GM21381 (cell line): ENCODE measurements at regions not wholly inside any gene's neighbourhood (a gene's known extent, or its start where the extent isn't known, plus 50 kb on each side); places are given as distances from the start of the nearest gene placed in this dataset.
"Not testable (repeated sequence)": the region's sequence is repeated elsewhere in the genome, so short reads cannot be mapped to it uniquely, and the experiment has no call there.

ENCODE experiments used
- ATAC-seq: cut with Tn5 transposase; IDR thresholded peaks from one replicate; pipeline ENCODE4 v1.9.1; 2021; ENCODE audit warnings: mild to moderate bottlenecking, moderate library complexity; ENCODE audit not compliant: unreplicated experiment

DNA sequence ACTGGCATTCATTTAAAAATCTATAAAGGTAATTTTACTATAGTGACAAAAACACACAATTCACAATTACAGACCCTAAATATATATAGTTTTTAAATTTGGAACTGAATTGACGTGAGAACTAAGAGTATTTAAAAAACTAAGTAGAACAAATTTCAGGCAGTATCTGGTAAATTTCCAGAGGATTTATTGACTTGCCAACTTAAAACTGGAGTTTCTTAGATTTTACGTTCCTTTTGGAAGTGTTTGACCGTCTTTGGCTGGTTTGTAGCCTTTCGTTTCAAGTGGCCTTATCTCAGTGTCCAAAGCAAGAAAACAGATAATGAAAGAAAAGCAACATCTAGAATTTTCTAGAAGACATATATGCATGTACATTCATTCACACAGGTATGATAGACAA is 234.4 kb upstream of the VLDLR start:
- no peak for ATAC-seq

DNA sequence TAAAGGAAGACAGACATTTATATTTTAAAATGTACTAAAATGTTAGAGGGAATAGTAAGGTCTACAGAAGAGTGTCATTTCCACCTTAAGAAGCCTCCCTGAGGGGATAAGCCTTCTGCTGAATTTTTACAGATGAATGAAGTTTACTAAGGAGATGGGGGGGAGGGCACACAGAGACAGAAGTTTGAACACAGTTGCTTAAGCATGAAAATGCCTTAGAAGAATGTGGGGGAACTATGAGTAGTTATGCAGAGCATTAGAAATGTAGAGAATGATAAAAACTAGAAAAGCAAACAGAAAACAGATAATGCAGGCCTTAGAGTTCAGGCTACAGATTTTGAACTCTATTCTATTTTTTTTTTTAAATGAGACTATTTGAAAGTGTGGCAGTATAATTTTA is 232.2 kb upstream of the VLDLR start:
- no peak for ATAC-seq

DNA sequence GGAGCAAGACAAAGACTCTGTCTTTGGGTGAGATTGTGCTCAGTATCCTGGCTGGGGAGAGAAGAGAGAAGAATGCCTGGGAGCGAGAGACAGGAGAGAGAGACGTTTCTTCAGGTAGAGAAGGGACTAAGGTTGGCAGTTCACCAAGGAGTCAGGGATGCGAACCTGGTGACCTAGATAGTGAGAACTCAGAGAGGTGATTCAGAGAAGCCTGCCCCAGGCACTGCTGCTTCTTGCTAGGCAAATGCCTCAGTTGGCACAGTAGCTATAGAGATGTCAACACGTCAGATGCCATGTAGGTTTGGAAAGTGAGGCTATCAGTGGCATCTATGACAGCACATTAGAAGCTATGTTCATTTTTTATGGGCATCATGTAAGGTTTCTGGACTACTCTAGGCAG is 231.6 kb upstream of the VLDLR start:
- ATAC-seq = no peak

DNA sequence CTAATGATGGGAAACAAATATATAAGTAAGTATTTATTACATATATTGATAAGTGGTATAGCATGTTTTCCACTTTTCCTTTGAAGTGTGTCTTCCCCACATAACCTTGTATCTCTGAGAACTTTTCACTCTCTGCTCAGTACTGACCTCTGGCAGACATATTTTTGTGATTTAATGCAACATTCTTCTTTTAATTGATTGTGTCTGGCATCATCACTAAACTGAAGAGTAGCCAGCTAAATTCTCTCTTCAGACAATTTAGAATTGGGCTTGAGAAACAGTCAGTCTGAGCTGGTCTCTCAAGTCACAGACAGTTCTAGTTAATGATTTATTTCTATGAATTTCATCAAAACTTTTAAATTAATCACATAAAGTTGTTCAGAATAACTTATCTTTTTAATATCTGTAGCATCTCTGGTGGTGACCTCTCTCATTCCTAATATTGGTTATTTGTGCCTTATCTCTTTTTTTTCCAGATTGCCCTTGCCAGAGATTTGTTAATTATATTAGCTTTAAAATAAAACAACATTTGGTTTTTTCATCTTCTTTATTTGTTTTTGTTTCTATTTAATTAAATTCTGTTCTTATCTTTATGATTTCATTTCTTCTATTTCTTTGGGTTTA is 230.0 kb upstream of the VLDLR start:
- ATAC-seq = not testable (repeated sequence)

GRCh38 chr9:2394087-2394741 is 227.4 kb upstream of the VLDLR start:
- ATAC-seq = not testable (repeated sequence)

- no peak for ATAC-seq
These were observed 225.6 kb upstream of the VLDLR start for GRCh38 chr9:2395814-2396612.

DNA sequence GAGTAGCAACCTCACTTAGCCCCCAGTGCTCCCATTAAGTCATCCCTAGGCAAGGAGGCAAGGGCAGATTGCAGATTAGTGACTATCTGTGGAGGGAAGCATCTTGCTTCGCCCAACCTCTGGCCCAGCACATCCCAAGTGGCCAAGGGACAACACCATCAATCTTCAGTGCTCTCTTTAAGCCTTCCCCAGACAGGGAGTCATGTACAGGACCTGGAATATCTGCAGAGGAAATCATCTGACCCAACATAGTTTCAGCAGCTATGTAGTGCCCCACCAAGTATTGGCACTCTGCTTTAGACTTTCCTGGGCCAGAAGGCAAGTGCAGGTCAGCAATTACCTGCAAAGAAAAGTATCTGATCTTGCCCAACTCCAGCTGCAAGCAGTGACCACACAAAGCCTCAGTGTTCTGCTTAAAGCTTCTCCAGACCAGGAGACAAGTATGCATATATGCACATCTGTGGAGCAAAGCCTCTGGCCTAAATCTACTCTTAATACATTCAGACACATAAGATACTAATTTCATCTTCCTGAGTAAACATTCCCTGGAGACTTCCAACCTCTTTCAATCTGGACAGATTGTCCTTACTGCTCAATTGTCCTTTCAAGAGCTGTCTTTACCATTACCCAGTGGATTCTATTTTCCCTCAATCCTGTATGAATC is 224.8 kb upstream of the VLDLR start:
- no peak for ATAC-seq

DNA sequence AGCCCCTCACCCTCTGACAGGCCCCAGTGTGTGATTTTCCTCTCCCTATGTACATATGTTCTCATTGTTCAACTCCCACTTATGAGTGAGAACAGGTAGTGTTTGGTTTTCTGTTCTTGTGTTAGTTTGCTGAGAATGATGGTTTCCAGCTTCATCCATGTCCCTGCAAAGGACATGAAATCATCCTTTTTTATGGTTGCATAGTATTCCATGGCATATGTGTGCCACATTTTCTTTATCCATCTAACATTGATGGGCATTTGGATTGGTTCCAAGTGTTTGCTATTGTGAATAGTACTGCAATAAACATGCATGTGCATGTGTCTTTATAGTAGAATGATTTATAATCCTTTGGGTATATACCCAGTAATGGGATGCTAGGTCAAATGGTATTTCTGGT is 223.7 kb upstream of the VLDLR start:
- ATAC-seq = not testable (repeated sequence)

DNA sequence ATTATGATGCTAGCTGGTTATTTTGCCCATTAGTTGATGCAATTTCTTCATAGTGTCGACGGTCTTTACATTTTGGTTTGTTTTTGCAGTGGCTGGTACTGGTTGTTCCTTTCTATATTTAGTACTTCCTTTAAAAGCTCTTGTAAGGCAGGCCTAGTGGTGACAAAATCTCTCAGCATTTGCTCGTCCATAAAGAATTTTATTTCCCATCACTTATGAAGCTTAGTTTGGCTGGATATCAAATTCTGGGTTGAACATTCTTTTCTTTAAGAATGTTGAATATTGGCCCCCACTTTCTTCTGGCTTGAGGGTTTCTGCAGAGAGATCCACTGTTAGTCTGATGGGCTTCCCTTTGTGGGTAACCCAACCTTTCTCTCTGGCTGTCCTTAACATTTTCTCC is 219.8 kb upstream of the VLDLR start:
- ATAC-seq = not testable (repeated sequence)

DNA sequence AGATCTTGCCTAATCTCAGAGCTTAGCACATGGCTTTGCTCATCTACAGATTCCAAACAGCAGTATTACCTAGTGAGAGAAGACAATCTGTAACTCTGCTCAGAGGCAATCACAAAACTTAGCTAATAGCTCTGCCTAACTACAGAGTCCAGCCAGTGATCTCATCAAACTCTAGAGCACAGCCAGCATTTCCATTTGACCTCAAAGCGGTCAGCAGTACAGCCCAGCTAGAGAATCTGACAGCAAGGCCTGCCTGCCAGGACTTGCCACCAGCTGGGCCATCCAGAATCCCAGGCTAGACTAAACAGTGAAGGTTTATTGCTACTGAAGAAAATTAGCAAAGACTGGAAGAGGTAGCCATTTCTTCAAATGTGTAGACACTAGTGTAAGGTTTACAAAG is 217.9 kb upstream of the VLDLR start:
- ATAC-seq = no peak

- ATAC-seq = no peak
These were observed 215.3 kb upstream of the VLDLR start for GRCh38 chr9:2406252-2406651.

DNA sequence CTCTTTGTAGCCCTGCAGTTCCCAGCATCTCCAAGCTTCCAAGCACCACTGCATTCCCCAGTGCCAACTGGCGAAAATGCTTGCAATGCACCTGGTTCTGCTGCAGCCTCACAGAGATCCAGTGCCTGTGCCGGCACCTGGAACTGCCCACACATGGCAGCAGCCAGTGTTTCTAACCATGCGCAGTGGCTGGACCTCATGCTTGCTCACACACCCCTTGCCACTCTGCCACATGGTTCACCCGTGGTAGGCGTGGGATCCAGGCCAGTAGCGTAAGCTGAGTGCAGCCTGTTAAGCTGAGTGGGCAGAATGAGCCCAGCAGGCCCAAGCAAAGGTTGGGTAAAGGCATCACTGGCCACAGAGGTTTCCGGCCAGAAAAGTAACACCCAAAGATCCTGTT is 214.1 kb upstream of the VLDLR start:
- no peak for ATAC-seq

DNA sequence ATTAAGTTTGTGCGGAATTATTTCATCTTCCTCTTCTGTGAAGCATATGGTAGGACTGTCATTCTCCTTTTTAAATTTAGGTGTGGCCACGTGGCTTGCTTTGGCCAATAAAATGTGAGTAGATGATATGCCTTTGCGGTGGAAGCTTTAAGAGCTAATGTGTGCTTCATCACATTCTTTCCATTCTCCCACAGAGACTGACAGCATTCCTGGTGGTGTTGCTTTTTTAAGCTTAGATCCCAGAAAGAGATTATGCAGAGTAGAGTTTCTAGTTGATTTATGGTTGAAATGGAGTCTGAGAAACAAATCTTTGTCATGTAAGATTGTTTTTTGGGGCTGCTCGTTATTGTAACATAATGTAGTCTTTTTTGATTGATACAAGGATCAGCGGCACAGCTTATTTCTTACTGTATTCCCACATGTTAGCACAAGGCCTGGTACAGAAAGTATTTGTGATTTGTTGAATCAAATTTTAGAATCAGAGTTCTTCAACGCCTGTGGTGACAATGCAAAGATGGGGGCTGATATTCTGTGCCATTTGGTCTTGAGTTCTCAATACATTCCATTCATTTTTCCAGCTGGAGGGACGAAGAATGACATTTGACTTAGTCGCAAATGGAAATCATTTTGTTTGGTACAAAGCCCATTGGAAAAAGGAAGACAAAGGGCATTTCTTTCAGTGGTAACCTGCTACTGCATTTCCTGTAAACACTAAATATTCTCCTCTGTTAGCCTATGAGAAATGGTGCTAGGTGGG is 209.9 kb upstream of the VLDLR start:
- no peak for ATAC-seq

- no peak for ATAC-seq
These were observed 208.3 kb upstream of the VLDLR start for GRCh38 chr9:2413160-2413805.

- no peak for ATAC-seq
These were observed 207.1 kb upstream of the VLDLR start for GRCh38 chr9:2414465-2414864.

DNA sequence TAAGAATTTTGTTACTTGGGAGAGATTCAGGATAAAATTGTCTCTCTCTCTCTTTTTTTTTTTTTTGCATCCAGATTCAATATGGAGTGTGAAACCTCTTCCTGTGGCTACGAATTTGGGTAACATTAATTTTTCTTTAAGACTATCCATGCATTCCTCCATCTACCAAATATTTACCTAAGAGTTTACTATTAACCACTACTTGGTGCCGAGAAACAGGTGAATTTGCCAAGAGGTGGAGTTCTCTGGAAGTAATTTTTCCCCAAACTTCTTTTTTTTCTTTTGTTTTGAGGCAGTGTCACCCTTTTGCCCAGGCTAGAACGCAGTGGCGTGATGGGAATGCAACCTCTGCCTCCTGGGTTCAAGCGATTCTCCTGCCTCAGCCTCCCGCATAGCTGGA is 206.3 kb upstream of the VLDLR start:
- no peak for ATAC-seq

- no peak for ATAC-seq
These were observed 203.9 kb upstream of the VLDLR start for GRCh38 chr9:2417730-2418129.

GRCh38 chr9:2418619-2419018 is 203.0 kb upstream of the VLDLR start:
- ATAC-seq = no peak

- ATAC-seq = no peak
These were observed 202.2 kb upstream of the VLDLR start for GRCh38 chr9:2419347-2419746.

DNA sequence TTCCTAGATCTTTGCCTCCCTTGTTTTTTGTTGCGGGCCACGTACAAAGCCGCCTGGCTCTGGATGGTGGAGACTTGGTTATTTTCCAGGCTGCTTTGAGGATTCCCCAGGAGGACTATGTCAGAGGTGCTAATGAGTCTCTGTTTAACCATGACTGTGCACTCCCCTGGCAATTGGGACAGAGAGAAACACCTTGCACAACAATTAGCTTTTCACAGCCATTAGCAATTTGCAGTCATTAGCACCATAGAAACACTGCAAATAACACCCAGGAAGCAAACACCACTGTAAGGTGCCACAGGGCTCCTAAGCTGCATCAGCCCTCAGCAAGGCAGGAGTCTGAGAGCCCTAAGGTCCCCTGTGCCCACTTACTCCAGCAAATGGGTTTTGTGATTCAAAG is 201.0 kb upstream of the VLDLR start:
- ATAC-seq = no peak
